Muscle of arm (tissue), 1 donor: ENCODE measurements at regions not wholly inside any gene's neighbourhood (a gene's known extent, or its start where the extent isn't known, plus 50 kb on each side); places are given as distances from the start of the nearest gene placed in this dataset.

Source experiments
- DNase-seq: peaks from one replicate; pipeline ENCODE4 v3.0.0-alpha.2; 2013

- DNase-seq = no peak
Measured at GRCh38 chr1:106876384-106876783, 180.1 kb upstream of the PRMT6 start.

GRCh38 chr1:106879538-106879937, 176.9 kb upstream of the PRMT6 start:
- no peak for DNase-seq

- no peak for DNase-seq
Measured at GRCh38 chr1:106880226-106880625, 176.2 kb upstream of the PRMT6 start.

- no peak for DNase-seq
Measured at GRCh38 chr1:106883208-106883607, 173.3 kb upstream of the PRMT6 start.

- no peak for DNase-seq
Measured at GRCh38 chr1:106889059-106889458, 167.4 kb upstream of the PRMT6 start.

GRCh38 chr1:106889583-106889982, 166.9 kb upstream of the PRMT6 start:
- DNase-seq = no peak

GRCh38 chr1:106897976-106898375, 158.5 kb upstream of the PRMT6 start:
- DNase-seq = no peak

- DNase-seq = no peak
Measured at GRCh38 chr1:106899644-106900043, 156.8 kb upstream of the PRMT6 start.

- no peak for DNase-seq
Measured at GRCh38 chr1:106907795-106908194, 148.7 kb upstream of the PRMT6 start.

GRCh38 chr1:106908689-106909088, 147.8 kb upstream of the PRMT6 start:
- DNase-seq = no peak

GRCh38 chr1:106910798-106911197, 145.7 kb upstream of the PRMT6 start:
- DNase-seq = no peak

- no peak for DNase-seq
Measured at GRCh38 chr1:106912131-106912530, 144.3 kb upstream of the PRMT6 start.

GRCh38 chr1:106921186-106921585, 135.3 kb upstream of the PRMT6 start:
- no peak for DNase-seq

GRCh38 chr1:106924360-106924759, 132.1 kb upstream of the PRMT6 start:
- no peak for DNase-seq

- no peak for DNase-seq
Measured at GRCh38 chr1:106925750-106926149, 130.7 kb upstream of the PRMT6 start.

- no peak for DNase-seq
Measured at GRCh38 chr1:106926803-106927582, 129.5 kb upstream of the PRMT6 start.

GRCh38 chr1:106937104-106937503, 119.4 kb upstream of the PRMT6 start:
- no peak for DNase-seq

GRCh38 chr1:106944721-106945120, 111.8 kb upstream of the PRMT6 start:
- no peak for DNase-seq

- no peak for DNase-seq
Measured at GRCh38 chr1:106952776-106953175, 103.7 kb upstream of the PRMT6 start.

- peak; percentile 50 for DNase-seq
Measured at GRCh38 chr1:106954661-106955229, 101.7 kb upstream of the PRMT6 start.

- DNase-seq = peak; percentile 85
Measured at GRCh38 chr1:106956721-106957120, 99.8 kb upstream of the PRMT6 start.

GRCh38 chr1:106957795-106958194, 98.7 kb upstream of the PRMT6 start:
- DNase-seq = no peak

- DNase-seq = no peak
Measured at GRCh38 chr1:106960412-106960811, 96.1 kb upstream of the PRMT6 start.

GRCh38 chr1:106961646-106962045, 94.8 kb upstream of the PRMT6 start:
- DNase-seq = no peak
